Mesenchymal stem cell (in vitro differentiated cells and primary cell): ENCODE measurements at regions not wholly inside any gene's neighbourhood (a gene's known extent, or its start where the extent isn't known, plus 50 kb on each side); places are given as distances from the start of the nearest gene placed in this dataset.

Source experiments
- DNase-seq: peaks from one replicate; pipeline ENCODE4 v3.0.0-alpha.2; 2013
- H2AFZ ChIP-seq: one replicate; pipeline ENCODE4 v1.6.1; 2013; ENCODE audit warnings: low read depth, mild to moderate bottlenecking, control low read depth, inconsistent platforms, low read length, moderate library complexity
- H2AK5ac ChIP-seq: 2 replicates; pipeline ENCODE4 v1.6.1; 2013; ENCODE audit warnings: low read length, moderate library complexity, mild to moderate bottlenecking, inconsistent platforms; ENCODE audit not compliant: severe bottlenecking
- H2BK120ac ChIP-seq: one replicate; pipeline ENCODE4 v1.6.1; 2013; ENCODE audit warnings: low read depth, mild to moderate bottlenecking, inconsistent platforms, low read length, moderate library complexity
- H2BK12ac ChIP-seq, 2 experiments: one replicate each; pipeline ENCODE4 v1.6.1; 2013; ENCODE audit warnings: inconsistent platforms in 2 of 2, low read length in 2 of 2, mild to moderate bottlenecking in 2 of 2, moderate library complexity in 2 of 2, control low read depth in 1 of 2
- H2BK15ac ChIP-seq: one replicate; pipeline ENCODE4 v1.6.1; 2013; ENCODE audit warnings: mild to moderate bottlenecking, low read depth, inconsistent platforms; ENCODE audit not compliant: poor library complexity, severe bottlenecking
- H2BK5ac ChIP-seq: 2 replicates; pipeline ENCODE4 v1.6.1; 2013; ENCODE audit warnings: low read depth, mild to moderate bottlenecking, low read length, control low read depth, inconsistent platforms; ENCODE audit not compliant: poor library complexity, severe bottlenecking
- H3K14ac ChIP-seq, 2 experiments: one replicate each; pipeline ENCODE4 v1.6.1; 2013; ENCODE audit warnings: inconsistent platforms in 2 of 2, low read length in 2 of 2, control low read depth in 1 of 2, mild to moderate bottlenecking in 1 of 2, moderate library complexity in 1 of 2
- H3K18ac ChIP-seq, 2 experiments: one replicate each; pipeline ENCODE4 v1.6.1; 2013; ENCODE audit warnings: inconsistent platforms in 2 of 2, low read length in 2 of 2, control low read depth in 1 of 2, low read depth in 1 of 2, mild to moderate bottlenecking in 1 of 2
- H3K23ac ChIP-seq, 2 experiments: one replicate each; pipeline ENCODE4 v1.6.1; 2013; ENCODE audit warnings: inconsistent platforms in 2 of 2, low read length in 2 of 2, mild to moderate bottlenecking in 2 of 2, moderate library complexity in 2 of 2, control low read depth in 1 of 2
- H3K27ac ChIP-seq: 2 replicates; pipeline ENCODE4 v1.5.1; 2013; ENCODE audit warnings: mild to moderate bottlenecking, moderate library complexity, low read length, control low read depth, inconsistent platforms; ENCODE audit not compliant: poor library complexity, severe bottlenecking
- H3K27me3 ChIP-seq, 2 experiments: 2 replicates each; pipeline versions ENCODE4 v1.6.1 to v1.7.0; 2013; ENCODE audit warnings: low read length in 2 of 2, mild to moderate bottlenecking in 2 of 2, moderate library complexity in 2 of 2, control low read depth in 1 of 2, inconsistent platforms in 1 of 2; ENCODE audit not compliant: control insufficient read depth in 1 of 2, insufficient read depth in 1 of 2
- H3K36me3 ChIP-seq, 2 experiments: 2 replicates each; pipeline versions ENCODE4 v1.6.1 to v1.7.0; 2013; ENCODE audit warnings: low read length in 2 of 2, control low read depth in 1 of 2, inconsistent platforms in 1 of 2, low read depth in 1 of 2, mild to moderate bottlenecking in 1 of 2; ENCODE audit not compliant: insufficient read depth in 2 of 2, control insufficient read depth in 1 of 2
- H3K4ac ChIP-seq, 2 experiments: one replicate each; pipeline ENCODE4 v1.6.1; 2013; ENCODE audit warnings: inconsistent platforms in 2 of 2, low read length in 2 of 2, mild to moderate bottlenecking in 2 of 2, moderate library complexity in 2 of 2, control low read depth in 1 of 2, low read depth in 1 of 2
- H3K4me1 ChIP-seq: 2 replicates; pipeline ENCODE4 v1.6.1; 2013; ENCODE audit warnings: low read depth, low read length, control low read depth; ENCODE audit not compliant: control insufficient read depth, insufficient read depth
- H3K4me2 ChIP-seq: 2 replicates; pipeline ENCODE4 v1.6.1; 2013; ENCODE audit warnings: low read length, mild to moderate bottlenecking, inconsistent platforms; ENCODE audit not compliant: poor library complexity, severe bottlenecking
- H3K4me3 ChIP-seq, 2 experiments: 2 replicates each; pipeline versions ENCODE4 v1.5.1 to v1.7.0; 2013; ENCODE audit warnings: low read length in 2 of 2, mild to moderate bottlenecking in 2 of 2, control low read depth in 1 of 2, low read depth in 1 of 2; ENCODE audit not compliant: insufficient read depth in 1 of 2
- H3K79me1 ChIP-seq: replicated peaks from 2 replicates; pipeline ENCODE4 v1.6.1; 2013; ENCODE audit warnings: mild to moderate bottlenecking, control low read depth, low read length, inconsistent platforms; ENCODE audit not compliant: poor library complexity, severe bottlenecking
- H3K9ac ChIP-seq: 2 replicates; pipeline ENCODE4 v1.7.0; 2013; ENCODE audit warnings: mild to moderate bottlenecking, low read length, moderate library complexity
- H3K9me3 ChIP-seq: 2 replicates; pipeline ENCODE4 v1.7.0; 2013; ENCODE audit warnings: mild to moderate bottlenecking, low read length; ENCODE audit not compliant: control insufficient read depth
- H4K8ac ChIP-seq: one replicate; pipeline ENCODE4 v1.6.1; 2013; ENCODE audit warnings: inconsistent platforms, mild to moderate bottlenecking, low read length, moderate library complexity
- H4K91ac ChIP-seq: one replicate; pipeline ENCODE4 v1.6.1; 2013; ENCODE audit warnings: mild to moderate bottlenecking, low read length, inconsistent platforms
- WGBS: methylation state at CpG from one replicate; pipeline ENCODE4 v1.1.7; 2013; ENCODE audit warnings: mixed read lengths; 5-methylcytosine and 5-hydroxymethylcytosine counted together

DNA sequence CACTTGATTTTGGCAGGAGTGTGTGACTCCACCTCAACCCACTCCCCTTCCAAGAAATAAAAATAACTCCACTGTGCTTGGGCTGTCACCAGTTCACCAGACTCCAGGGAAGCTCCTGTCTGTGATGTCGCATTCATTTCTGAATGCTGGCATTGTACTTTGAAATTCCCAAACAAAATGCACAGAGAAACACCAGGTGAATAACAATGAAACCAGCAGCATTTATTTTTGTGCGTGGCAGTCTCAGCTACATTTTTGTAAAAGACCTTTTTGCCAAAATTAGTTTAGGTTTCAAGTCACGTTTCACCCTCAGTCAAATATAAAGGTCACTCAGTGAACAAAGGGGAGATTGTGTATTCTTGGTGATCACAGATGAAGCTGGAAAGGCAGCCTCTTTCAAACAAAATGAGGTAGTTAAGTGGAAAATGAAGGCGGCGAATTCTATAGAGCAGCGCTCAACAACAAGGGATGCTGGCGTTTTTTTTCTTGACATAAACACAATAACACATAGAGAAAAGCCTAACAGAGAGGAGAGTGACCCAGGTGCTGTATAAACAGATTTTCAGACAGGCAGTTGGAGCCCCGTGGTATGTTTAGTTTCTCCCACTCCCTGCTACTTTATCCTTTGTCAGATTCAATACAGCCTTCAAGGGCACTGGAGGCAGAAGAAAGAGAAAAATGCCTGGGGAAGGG lies 210.3 kb upstream of the GCFC2 start:
- H3K36me3 ChIP-seq, result no peaks in the 10 kb centered on the region

DNA sequence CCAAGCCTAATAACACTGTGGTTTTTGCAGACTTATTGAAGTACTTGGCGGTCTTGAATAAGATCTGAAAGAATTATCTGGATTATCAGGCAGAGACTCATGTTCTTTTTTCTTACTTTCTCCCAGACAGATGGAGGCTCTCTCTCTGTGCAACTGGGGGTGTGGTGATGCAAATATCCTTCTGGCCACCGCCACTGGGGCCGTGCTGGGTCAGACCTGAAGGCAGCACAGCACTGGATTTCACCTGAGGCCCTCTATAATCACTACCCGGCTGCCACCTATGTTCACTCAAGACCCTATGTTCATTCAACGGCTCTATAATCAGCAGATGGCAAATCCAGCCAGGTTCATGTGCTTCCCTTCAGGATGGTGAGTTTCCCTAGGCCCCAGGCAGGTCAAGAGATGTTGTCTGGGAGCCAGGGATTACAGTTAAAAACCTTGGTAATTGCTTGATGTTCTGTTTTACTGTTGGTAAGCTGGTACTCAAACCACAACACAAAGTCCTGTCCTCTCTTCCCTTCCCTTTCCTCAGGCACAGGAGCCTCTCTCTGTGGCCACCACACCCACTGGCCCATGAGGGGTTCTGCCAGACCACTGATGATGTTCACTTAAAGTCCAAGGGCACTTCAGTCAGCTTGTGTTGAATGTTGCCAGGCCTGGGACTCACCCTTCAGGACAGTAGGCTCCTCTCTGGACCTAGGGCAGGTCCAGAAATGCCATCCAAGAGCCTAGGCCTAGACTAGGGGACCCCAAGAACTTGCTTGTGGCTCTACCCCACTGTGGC lies 205.3 kb upstream of the GCFC2 start:
- no peak overlapping the region for H4K91ac ChIP-seq
- H2BK12ac ChIP-seq, result no peak overlapping the region
- no peak overlapping the region for H2BK15ac ChIP-seq
- WGBS, result 63% methylated on average over 5 of the region's 5 CpGs
- H2AFZ ChIP-seq, result no peak overlapping the region
- H2AK5ac ChIP-seq, result no peak overlapping the region
- H3K9me3 ChIP-seq, result peaks cover 3% of the 10 kb centered on the region
- DNase-seq, result no peak
- H3K36me3 ChIP-seq, result no peaks in the 10 kb centered on the region
- no peak overlapping the region for H2BK5ac ChIP-seq
- no peak overlapping the region for H2BK120ac ChIP-seq
- H3K18ac ChIP-seq, result no peak overlapping the region
- H3K4me1 ChIP-seq, result no peaks in the 10 kb centered on the region
- H3K4me2 ChIP-seq, result no peak overlapping the region
- H3K23ac ChIP-seq, result no peak overlapping the region
- no peak overlapping the region for H3K4ac ChIP-seq
- peaks cover 0 to 4% of the 10 kb centered on the region in 2 experiments for H3K27me3 ChIP-seq
- no peak overlapping the region for H3K4me3 ChIP-seq
- H3K9ac ChIP-seq, result no peak overlapping the region
- H4K8ac ChIP-seq, result no peak overlapping the region
- no peak overlapping the region for H3K14ac ChIP-seq
- H3K79me1 ChIP-seq, result no peaks in the 10 kb centered on the region
- H3K27ac ChIP-seq, result no peak overlapping the region

More for the DNA sequence above, 210.3 kb upstream of the GCFC2 start:
- H2BK5ac ChIP-seq, result no peak overlapping the region
- no peak overlapping the region for H2AFZ ChIP-seq
- H3K18ac ChIP-seq, result no peak overlapping the region
- no peaks in the 10 kb centered on the region for H3K4me1 ChIP-seq
- no peak overlapping the region for H3K14ac ChIP-seq
- H3K79me1 ChIP-seq, result no peaks in the 10 kb centered on the region
- H3K4me2 ChIP-seq, result no peak overlapping the region
- H4K91ac ChIP-seq, result no peak overlapping the region
- H3K4me3 ChIP-seq, result no peak overlapping the region
- H2BK120ac ChIP-seq, result no peak overlapping the region
- H4K8ac ChIP-seq, result no peak overlapping the region
- no peak overlapping the region for H3K23ac ChIP-seq
- 89% methylated on average over 3 of the region's 8 CpGs for WGBS
- peaks cover 0 to 5% of the 10 kb centered on the region in 2 experiments for H3K27me3 ChIP-seq
- DNase-seq, result no peak
- no peak overlapping the region for H3K9ac ChIP-seq
- no peak overlapping the region for H2AK5ac ChIP-seq
- H2BK12ac ChIP-seq, result no peak overlapping the region
- peaks cover 3% of the 10 kb centered on the region for H3K9me3 ChIP-seq
- H2BK15ac ChIP-seq, result no peak overlapping the region
- no peak overlapping the region for H3K27ac ChIP-seq
- no peak overlapping the region for H3K4ac ChIP-seq

DNA sequence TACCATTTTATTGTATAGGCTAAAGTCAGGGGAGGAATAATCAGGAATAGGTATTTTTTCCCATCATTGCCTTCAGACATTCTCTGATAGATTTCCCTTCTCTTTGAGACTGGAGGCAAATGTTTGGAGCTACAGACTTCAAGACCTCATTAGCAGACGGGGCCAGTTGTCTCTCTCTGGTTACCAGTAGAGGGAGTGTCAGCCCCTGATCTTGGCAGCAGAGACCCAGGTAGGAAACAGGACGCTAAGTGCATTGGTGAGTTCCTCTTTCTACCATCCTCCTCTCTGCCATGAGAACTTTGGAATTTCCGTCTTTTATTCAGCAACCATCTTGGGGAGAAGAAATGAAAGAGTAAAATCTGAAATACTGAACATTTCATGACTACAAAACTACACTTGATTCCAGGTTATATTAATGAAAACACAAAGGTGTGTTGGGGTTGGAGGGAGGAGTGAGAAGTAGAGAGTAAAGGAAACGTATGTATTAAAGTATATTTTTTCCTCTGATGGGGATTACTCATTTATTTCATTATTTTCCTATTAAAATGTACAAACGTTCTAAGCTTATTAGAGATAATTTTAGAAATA lies 186.2 kb upstream of the GCFC2 start:
- Histone ChIP-seq H2BK12ac (no peak overlapping the region), H3K23ac (no peak overlapping the region), H3K4me1 (no peaks in the 10 kb centered on the region), H4K8ac (no peak overlapping the region), H3K79me1 (no peaks in the 10 kb centered on the region), H3K27me3 (no peaks in the 10 kb centered on the region), H3K4me3 (no peak overlapping the region), H4K91ac (no peak overlapping the region), H3K9ac (no peak overlapping the region), H3K14ac (no peak overlapping the region), H3K36me3 (no peaks in the 10 kb centered on the region), H2BK120ac (no peak overlapping the region), H2BK15ac (no peak overlapping the region), H3K9me3 (peaks cover 5% of the 10 kb centered on the region), H2AK5ac (no peak overlapping the region), H2BK5ac (no peak overlapping the region), H3K4ac (no peak overlapping the region), H3K18ac (no peak overlapping the region), H3K4me2 (no peak overlapping the region), H3K27ac (no peak overlapping the region), H2AFZ (no peak overlapping the region)
- DNase-seq, result peak; percentile 7
- 52% methylated on average over 2 of the region's 5 CpGs for WGBS

DNA sequence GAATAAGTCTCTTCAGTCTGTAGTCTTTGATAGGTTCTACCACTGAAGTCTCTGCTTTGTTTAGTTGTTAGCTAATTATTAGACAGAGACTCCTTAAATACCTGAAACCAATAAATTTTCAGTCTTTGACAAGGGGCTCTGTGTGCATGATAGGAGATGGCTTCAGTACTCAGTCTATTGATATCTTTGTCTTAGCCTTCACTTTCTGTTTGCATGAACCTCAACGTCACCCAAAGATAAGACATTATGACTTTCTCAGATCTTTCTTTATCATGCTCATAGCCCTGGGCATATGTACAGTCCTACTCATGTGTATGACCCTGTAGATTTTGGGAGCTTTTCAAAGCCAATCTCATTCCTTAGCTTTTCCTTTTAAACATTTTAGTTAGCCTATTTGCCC lies 183.5 kb upstream of the GCFC2 start:
- H3K18ac ChIP-seq, result no peak overlapping the region
- no peak overlapping the region for H4K91ac ChIP-seq
- H3K27me3 ChIP-seq, result no peaks in the 10 kb centered on the region
- no peak for DNase-seq
- H3K23ac ChIP-seq, result no peak overlapping the region
- H3K27ac ChIP-seq, result no peak overlapping the region
- H2BK15ac ChIP-seq, result no peak overlapping the region
- 84% methylated on average over 1 of the region's 1 CpG for WGBS
- no peak overlapping the region for H3K4me2 ChIP-seq
- H4K8ac ChIP-seq, result no peak overlapping the region
- H2BK120ac ChIP-seq, result no peak overlapping the region
- no peak overlapping the region for H2AK5ac ChIP-seq
- H3K36me3 ChIP-seq, result no peaks in the 10 kb centered on the region
- no peak overlapping the region for H3K4me3 ChIP-seq
- H3K79me1 ChIP-seq, result no peaks in the 10 kb centered on the region
- H3K9me3 ChIP-seq, result no peaks in the 10 kb centered on the region
- H3K4me1 ChIP-seq, result no peaks in the 10 kb centered on the region
- H2AFZ ChIP-seq, result no peak overlapping the region
- no peak overlapping the region for H3K14ac ChIP-seq
- H3K9ac ChIP-seq, result no peak overlapping the region
- no peak overlapping the region for H2BK5ac ChIP-seq
- no peak overlapping the region for H3K4ac ChIP-seq
- no peak overlapping the region for H2BK12ac ChIP-seq
